Endothelial cell of umbilical vein (primary cell): ENCODE measurements at regions not wholly inside any gene's neighbourhood (a gene's known extent, or its start where the extent isn't known, plus 50 kb on each side); places are given as distances from the start of the nearest gene placed in this dataset.

ENCODE experiments used
- BruUV-seq: library from RNA; stranded (reverse); fragments of 400-500 nt; replicated peaks from 2 replicates; lab custom pipeline; 2021; lab: Mats Ljungman, UMichigan
- CTCF ChIA-PET: fragments of 300-600, 350-600 bp; sonication (Branson Sonifier 250); formaldehyde crosslinking; loops from one replicate; lab custom pipeline; 2021; ENCODE audit warnings: antibody characterized with exemption, inconsistent platforms; lab: Charles Lee
- POLR2A ChIA-PET: fragments of 300-600, 350-600 bp; sonication (Branson Sonifier 250); formaldehyde crosslinking; loops from one replicate; lab custom pipeline; 2021; ENCODE audit warnings: antibody characterized with exemption, inconsistent platforms; lab: Charles Lee
- DNase-seq: peaks from one replicate; pipeline ENCODE4 v3.0.0-alpha.2; 2011; ENCODE audit warnings: low read depth, low spot score
- FAIRE-seq: peaks from 2 replicates; lab custom pipeline; 2011; peaks lifted over from hg19 to GRCh38; lab: Jason Lieb, UNC
- H2AFZ ChIP-seq: 2 replicates; pipeline ENCODE4 v1.6.0; 2012; ENCODE audit warnings: low read depth, low read length, control low read depth, inconsistent platforms
- H3K27ac ChIP-seq: 2 replicates; pipeline ENCODE4 v1.5.1; 2011; ENCODE audit warnings: low read depth, mild to moderate bottlenecking, control low read depth, low read length, moderate library complexity; ENCODE audit not compliant: insufficient read depth
- H3K27me3 ChIP-seq, 2 experiments: 2 replicates each; pipeline versions ENCODE4 v1.6.0 to v1.6.1; 2011; ENCODE audit warnings: low read length in 2 of 2, mixed read lengths in 1 of 2; ENCODE audit not compliant: control insufficient read depth in 2 of 2, insufficient read depth in 2 of 2
- H3K36me3 ChIP-seq, 2 experiments: 2 replicates in 1 of 2; 3 replicates in 1 of 2; pipeline ENCODE4 v1.5.1; 2011; ENCODE audit warnings: low read length in 2 of 2, mild to moderate bottlenecking in 1 of 2, moderate library complexity in 1 of 2; ENCODE audit not compliant: control insufficient read depth in 2 of 2, insufficient read depth in 2 of 2; ENCODE audit errors: extremely low read depth in 1 of 2
- H3K4me1 ChIP-seq: 3 replicates; pipeline ENCODE4 v1.5.1; 2011; ENCODE audit warnings: mild to moderate bottlenecking, low read length; ENCODE audit not compliant: control insufficient read depth, insufficient read depth; ENCODE audit errors: extremely low read depth
- H3K4me2 ChIP-seq: 2 replicates; pipeline ENCODE4 v1.6.1; 2011; ENCODE audit warnings: low read length, control low read depth, mixed read lengths; ENCODE audit not compliant: insufficient read depth
- H3K4me3 ChIP-seq, 3 experiments: fragments of 200-600 bp in 1 of 3; sonication (generic), shearing (Covaris generic) in 1 of 3; replicated peaks in 1 of 3; 2 replicates each; pipeline ENCODE4 v1.5.1; 2011 to 2016; ENCODE audit warnings: control low read depth in 3 of 3, low read length in 3 of 3, mild to moderate bottlenecking in 2 of 3, inconsistent platforms in 1 of 3, low read depth in 1 of 3, moderate library complexity in 1 of 3; ENCODE audit not compliant: insufficient read depth in 1 of 3
- H3K79me2 ChIP-seq: 2 replicates; pipeline ENCODE4 v1.6.0; 2012; ENCODE audit warnings: low read length, inconsistent platforms; ENCODE audit not compliant: control insufficient read depth, insufficient read depth
- H3K9ac ChIP-seq: replicated peaks from 2 replicates; pipeline ENCODE3; 2011; ENCODE audit warnings: low read length, control low read depth; ENCODE audit not compliant: insufficient read depth; ENCODE audit errors: extremely low read depth
- H3K9me1 ChIP-seq: replicated peaks from 3 replicates; pipeline ENCODE4 v1.6.0; 2011; ENCODE audit warnings: mild to moderate bottlenecking, low read length; ENCODE audit not compliant: control insufficient read depth, insufficient read depth; ENCODE audit errors: extremely low read depth
- H3K9me3 ChIP-seq: replicated peaks from 2 replicates; pipeline ENCODE4 v1.5.1; 2012; ENCODE audit warnings: low read length, inconsistent platforms; ENCODE audit not compliant: control insufficient read depth, insufficient read depth
- H4K20me1 ChIP-seq: replicated peaks from 2 replicates; pipeline ENCODE3; 2011; ENCODE audit warnings: mild to moderate bottlenecking, low read length; ENCODE audit not compliant: control insufficient read depth, insufficient read depth; ENCODE audit errors: extremely low read depth
- CTCF ChIP-seq, 2 donors: IDR thresholded peaks; 1 replicate in 1 of 2; 2 replicates in 1 of 2; pipeline ENCODE4 v1.5.1; 2011; ENCODE audit warnings: low read length in 2 of 2, mild to moderate bottlenecking in 2 of 2, moderate library complexity in 2 of 2, control low read depth in 1 of 2, inconsistent platforms in 1 of 2, low read depth in 1 of 2; ENCODE audit not compliant: insufficient read depth in 1 of 2; ENCODE audit errors: extremely low read depth in 1 of 2
- GATA2 ChIP-seq: IDR thresholded peaks from 2 replicates; pipeline ENCODE4 v1.7.0; 2011; ENCODE audit warnings: low read depth, mild to moderate bottlenecking, moderate library complexity, mixed read lengths, low read length; ENCODE audit not compliant: insufficient read length, insufficient read depth
- JUN ChIP-seq: IDR thresholded peaks from 2 replicates; pipeline ENCODE4 v1.6.1; 2011; ENCODE audit warnings: borderline replicate concordance, low read depth; ENCODE audit not compliant: insufficient read length, insufficient read depth
- MAX ChIP-seq: IDR thresholded peaks from 2 replicates; pipeline ENCODE4 v1.6.1; 2011; ENCODE audit not compliant: insufficient read depth, insufficient read length
- MYC ChIP-seq: IDR thresholded peaks from one replicate; pipeline ENCODE4 v1.6.1; 2011; ENCODE audit warnings: mild to moderate bottlenecking, low read depth, low read length
- POLR2A ChIP-seq: IDR thresholded peaks from 2 replicates; pipeline ENCODE4 v1.6.1; 2012; ENCODE audit warnings: low read depth, mild to moderate bottlenecking, control low read depth, low read length
- POLR2AphosphoS5 ChIP-seq: IDR thresholded peaks from 2 replicates; pipeline ENCODE4 v1.6.1; 2012; ENCODE audit warnings: low read depth, mild to moderate bottlenecking, control low read depth, low read length, moderate library complexity; ENCODE audit not compliant: insufficient read depth
- dilution Hi-C: fragments of 300-500 bp; cut with MboI; formaldehyde crosslinking; loops from one replicate; pipeline ENCODE4 v1.15.0; 2019; ENCODE audit warnings: low sequenced_read_pairs; ENCODE audit not compliant: extremely low pct_ligation_motif_present
- intact Hi-C: fragments of 100-400 bp; cut with micrococcal nuclease; formaldehyde crosslinking; loops from one replicate; pipeline ENCODE4 v1.10.0; 2022

DNA sequence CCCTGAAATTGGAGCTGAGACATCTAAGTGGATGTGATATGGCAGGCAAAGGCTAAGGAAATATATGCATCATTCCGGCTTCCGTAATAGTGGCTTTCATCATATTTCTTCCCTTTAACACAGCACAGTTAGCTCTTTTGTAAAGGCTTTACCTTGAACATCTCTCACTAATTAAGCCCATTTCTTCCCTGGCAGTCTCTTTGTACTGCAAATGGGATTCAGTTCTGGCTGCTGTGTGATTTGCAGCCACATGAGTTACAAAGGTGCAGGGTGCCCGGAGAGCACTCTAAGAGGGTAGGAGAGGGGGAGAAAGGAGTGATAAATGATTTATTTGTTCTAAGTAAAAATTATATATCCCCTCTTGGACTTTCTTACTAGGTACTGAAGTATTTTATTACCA lies 232.1 kb upstream of the CCDC196 start:
- Histone ChIP-seq H3K9ac (no peak overlapping the region), H3K4me2 (no peak overlapping the region), H3K27me3 (no peaks in the 10 kb centered on the region), H3K36me3 (no peaks in the 10 kb centered on the region), H3K9me3 (no peaks in the 10 kb centered on the region), H2AFZ (no peak overlapping the region), H3K79me2 (no peaks in the 10 kb centered on the region), H4K20me1 (no peaks in the 10 kb centered on the region), H3K4me1 (no peaks in the 10 kb centered on the region), H3K4me3 (no peak overlapping the region), H3K27ac (no peak overlapping the region), H3K9me1 (no peaks in the 10 kb centered on the region)
- no TSS peak for BruUV-seq
- intact Hi-C loops (no loop called here), dilution Hi-C loops (no loop called here)
- TF ChIP-seq MYC (no peak), CTCF (IDR thresholded peaks at IDR 0.05; ENCODE audit: extremely low read depth in 1 of 2, insufficient read depth in 1 of 2, low read depth in 1 of 2, low read length in 2 of 2) (no peak), MAX (no peak)
- no peak for DNase-seq
- CTCF ChIA-PET: no interaction called here
- POLR2A ChIA-PET: no interaction called here
- FAIRE-seq: no peak

DNA sequence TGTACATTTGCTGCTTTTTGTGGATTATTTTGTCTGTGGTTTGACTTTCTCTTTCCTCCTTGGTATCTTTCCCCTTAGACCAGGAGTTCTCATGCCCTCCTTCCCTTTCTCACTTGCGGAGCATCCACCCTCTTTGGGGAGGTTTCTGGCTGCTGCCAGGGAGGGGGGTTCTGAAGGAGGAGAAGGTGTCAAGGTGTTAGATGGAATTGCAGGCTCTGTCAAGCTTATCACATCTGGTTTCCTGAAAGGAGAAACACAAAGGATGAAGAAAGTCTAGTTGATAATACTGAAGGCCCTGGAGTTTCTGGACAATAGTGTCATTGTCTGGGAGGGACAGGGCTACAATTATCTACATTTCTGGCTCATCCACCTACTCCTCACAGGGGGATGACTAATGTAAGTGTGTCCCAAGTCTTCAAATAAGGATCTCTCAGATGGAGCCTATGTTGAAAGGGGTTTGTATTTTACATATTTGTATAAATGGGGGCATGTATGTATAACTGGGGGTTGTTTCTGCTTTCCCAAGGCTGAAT lies 217.3 kb upstream of the CCDC196 start:
- no peak overlapping the region for H3K4me2 ChIP-seq
- CTCF ChIA-PET: no interaction called here
- no peaks in the 10 kb centered on the region for H3K9me3 ChIP-seq
- no peaks in the 10 kb centered on the region for H3K27me3 ChIP-seq
- no peak overlapping the region for H3K27ac ChIP-seq
- no peaks in the 10 kb centered on the region for H3K79me2 ChIP-seq
- H3K4me1 ChIP-seq: no peaks in the 10 kb centered on the region
- no peaks in the 10 kb centered on the region for H3K9me1 ChIP-seq
- H2AFZ ChIP-seq: no peak overlapping the region
- no TSS peak for BruUV-seq
- FAIRE-seq: no peak
- H3K4me3 ChIP-seq: no peak overlapping the region
- intact Hi-C loops (no loop called here), dilution Hi-C loops (no loop called here)
- no peaks in the 10 kb centered on the region for H3K36me3 ChIP-seq
- DNase-seq: no peak
- H4K20me1 ChIP-seq: no peaks in the 10 kb centered on the region
- TF ChIP-seq CTCF (IDR thresholded peaks at IDR 0.05; ENCODE audit: extremely low read depth in 1 of 2, insufficient read depth in 1 of 2, low read depth in 1 of 2, low read length in 2 of 2) (no peak), POLR2AphosphoS5 (no peak), GATA2 (no peak), POLR2A (no peak), JUN (no peak)
- POLR2A ChIA-PET: no interaction called here
- no peak overlapping the region for H3K9ac ChIP-seq
